Smooth muscle cell (in vitro differentiated cells): ENCODE measurements at regions not wholly inside any gene's neighbourhood (a gene's known extent, or its start where the extent isn't known, plus 50 kb on each side); places are given as distances from the start of the nearest gene placed in this dataset.

Experiments
- DNase-seq: peaks from one replicate; lab custom pipeline; 2025; ENCODE audit not compliant: unreplicated experiment; lab: John Stamatoyannopoulos, UW
- H2AFZ ChIP-seq: fragments of 200-600 bp; sonication (generic); 2 replicates; pipeline ENCODE4 v1.6.0; 2016; ENCODE audit warnings: antibody characterized with exemption, low read depth, mild to moderate bottlenecking
- H3F3A ChIP-seq: fragments of 200-600 bp; sonication (generic); 2 replicates; pipeline ENCODE4 v1.6.0; 2017; ENCODE audit warnings: antibody characterized with exemption, low read depth
- H3K27ac ChIP-seq: fragments of 200-600 bp; sonication (generic); 2 replicates; pipeline ENCODE4 v1.5.1; 2016; ENCODE audit warnings: low read depth, mild to moderate bottlenecking
- H3K27me3 ChIP-seq: fragments of 200-600 bp; sonication (generic); 2 replicates; pipeline ENCODE4 v1.6.1; 2016; ENCODE audit warnings: low read depth, mild to moderate bottlenecking
- H3K36me3 ChIP-seq: fragments of 200-600 bp; sonication (generic); 2 replicates; pipeline ENCODE4 v1.5.1; 2016; ENCODE audit warnings: low read depth
- H3K4me1 ChIP-seq: fragments of 200-600 bp; sonication (generic); 2 replicates; pipeline ENCODE4 v1.5.1; 2016; ENCODE audit warnings: low read depth
- H3K4me2 ChIP-seq: fragments of 200-600 bp; sonication (generic); 2 replicates; pipeline ENCODE4 v1.6.0; 2016; ENCODE audit warnings: mild to moderate bottlenecking
- H3K4me3 ChIP-seq: fragments of 200-600 bp; sonication (generic); 2 replicates; pipeline ENCODE4 v1.5.1; 2016; ENCODE audit warnings: mild to moderate bottlenecking
- H3K79me2 ChIP-seq: fragments of 200-600 bp; sonication (generic); 2 replicates; pipeline ENCODE4 v1.6.0; 2016; ENCODE audit warnings: low read depth, mild to moderate bottlenecking
- H3K9ac ChIP-seq: fragments of 200-600 bp; sonication (generic); 2 replicates; pipeline ENCODE4 v1.6.0; 2016; ENCODE audit warnings: low read depth
- H3K9me3 ChIP-seq: fragments of 200-600 bp; sonication (generic); replicated peaks from 2 replicates; pipeline ENCODE4 v1.5.1; 2016; ENCODE audit warnings: low read depth
- H4K20me1 ChIP-seq: fragments of 200-600 bp; sonication (generic); 2 replicates; pipeline ENCODE4 v1.6.0; 2016; ENCODE audit warnings: low read depth
- WGBS: methylation state at CpG from one replicate; pipeline ENCODE4 v1.1.7; 2016; ENCODE audit warnings: low lambda C conversion rate; 5-methylcytosine and 5-hydroxymethylcytosine counted together
- TF ChIP-seq, protein P1 (sequence below): fragments of 200-600 bp; sonication (generic); IDR thresholded peaks from 2 replicates; pipeline ENCODE4 v1.5.1; 2017; ENCODE audit warnings: borderline replicate concordance, mild to moderate bottlenecking, antibody characterized with exemption; ENCODE audit not compliant: insufficient read depth, poor library complexity, severe bottlenecking

DNA sequence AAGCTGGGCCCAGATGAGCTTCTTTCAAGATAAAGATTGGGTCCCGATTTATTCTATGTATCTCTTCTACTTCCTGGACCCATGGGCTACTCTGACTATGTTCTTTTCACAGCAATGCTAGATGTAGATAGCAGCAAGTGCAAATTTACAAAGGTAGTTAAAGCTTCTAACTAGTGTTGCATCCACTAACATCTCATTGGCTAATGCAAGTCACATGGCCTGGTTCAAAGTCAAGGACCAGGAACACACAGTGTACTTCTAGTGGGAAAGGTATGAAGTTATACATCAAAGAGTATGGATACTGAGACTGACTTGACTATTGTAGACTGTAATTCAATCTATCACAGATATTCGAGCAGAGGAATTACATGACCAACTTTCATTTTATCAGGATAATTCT, 588.8 kb downstream of the PLA2G4A start:
- Histone ChIP-seq H3K9me3 (no peaks in the 10 kb centered on the region), H3F3A (no peaks in the 10 kb centered on the region), H3K9ac (no peak overlapping the region), H3K4me3 (no peak overlapping the region), H3K4me2 (no peak overlapping the region), H3K36me3 (no peaks in the 10 kb centered on the region), H4K20me1 (no peaks in the 10 kb centered on the region), H3K27me3 (no peaks in the 10 kb centered on the region), H3K27ac (no peak overlapping the region), H3K4me1 (no peaks in the 10 kb centered on the region), H3K79me2 (no peaks in the 10 kb centered on the region), H2AFZ (no peak overlapping the region)
- TF ChIP-seq, protein P1, sequence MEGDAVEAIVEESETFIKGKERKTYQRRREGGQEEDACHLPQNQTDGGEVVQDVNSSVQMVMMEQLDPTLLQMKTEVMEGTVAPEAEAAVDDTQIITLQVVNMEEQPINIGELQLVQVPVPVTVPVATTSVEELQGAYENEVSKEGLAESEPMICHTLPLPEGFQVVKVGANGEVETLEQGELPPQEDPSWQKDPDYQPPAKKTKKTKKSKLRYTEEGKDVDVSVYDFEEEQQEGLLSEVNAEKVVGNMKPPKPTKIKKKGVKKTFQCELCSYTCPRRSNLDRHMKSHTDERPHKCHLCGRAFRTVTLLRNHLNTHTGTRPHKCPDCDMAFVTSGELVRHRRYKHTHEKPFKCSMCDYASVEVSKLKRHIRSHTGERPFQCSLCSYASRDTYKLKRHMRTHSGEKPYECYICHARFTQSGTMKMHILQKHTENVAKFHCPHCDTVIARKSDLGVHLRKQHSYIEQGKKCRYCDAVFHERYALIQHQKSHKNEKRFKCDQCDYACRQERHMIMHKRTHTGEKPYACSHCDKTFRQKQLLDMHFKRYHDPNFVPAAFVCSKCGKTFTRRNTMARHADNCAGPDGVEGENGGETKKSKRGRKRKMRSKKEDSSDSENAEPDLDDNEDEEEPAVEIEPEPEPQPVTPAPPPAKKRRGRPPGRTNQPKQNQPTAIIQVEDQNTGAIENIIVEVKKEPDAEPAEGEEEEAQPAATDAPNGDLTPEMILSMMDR, result no peak
- no peak for DNase-seq
- 73% methylated on average over 2 of the region's 2 CpGs for WGBS

DNA sequence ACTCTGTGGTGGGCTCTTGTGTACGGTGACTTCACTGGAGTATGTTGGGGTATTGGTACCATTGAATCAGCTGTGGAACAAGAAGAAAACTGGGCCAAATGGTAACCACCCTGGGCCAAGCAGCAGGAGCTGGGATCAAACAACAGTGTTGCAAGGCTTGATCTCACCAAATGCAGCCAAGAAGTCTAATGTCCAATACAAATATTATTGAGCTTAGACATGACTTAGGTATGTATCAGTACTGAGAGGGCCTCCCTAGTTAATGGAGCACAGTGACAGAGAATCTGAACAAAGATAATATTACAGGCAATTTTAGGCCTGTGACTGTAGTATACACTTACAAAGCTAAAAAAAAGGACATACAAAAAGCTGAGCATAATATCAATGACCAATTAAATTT, 604.8 kb downstream of the PLA2G4A start:
- no peak overlapping the region for H2AFZ ChIP-seq

DNA sequence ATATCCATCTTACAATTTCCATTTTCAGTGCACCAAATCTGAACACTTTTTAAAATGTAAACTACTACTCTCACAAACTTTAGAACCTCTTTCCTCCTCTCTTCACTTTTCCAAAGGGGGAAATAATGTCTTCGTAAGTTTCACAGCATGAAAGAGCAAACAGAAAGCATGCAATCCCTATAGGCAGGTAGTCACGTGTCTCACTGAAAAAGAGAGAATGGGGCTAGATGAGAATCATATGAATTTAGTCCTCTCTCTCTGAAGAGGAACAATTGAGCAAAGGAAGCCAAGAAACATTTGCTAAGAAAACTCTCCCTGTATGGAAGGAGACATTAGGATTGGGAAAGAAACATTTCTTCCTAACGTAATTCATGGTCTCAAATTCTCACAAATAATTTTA, 613.9 kb downstream of the PLA2G4A start:
- Histone ChIP-seq H3K27me3 (no peaks in the 10 kb centered on the region), H3F3A (no peaks in the 10 kb centered on the region), H3K4me2 (no peak overlapping the region), H3K4me3 (no peak overlapping the region), H4K20me1 (no peaks in the 10 kb centered on the region), H3K27ac (no peak overlapping the region), H3K36me3 (no peaks in the 10 kb centered on the region), H3K79me2 (no peaks in the 10 kb centered on the region), H3K9ac (no peak overlapping the region), H2AFZ (no peak overlapping the region), H3K9me3 (no peaks in the 10 kb centered on the region), H3K4me1 (no peaks in the 10 kb centered on the region)
- 85% methylated on average over 3 of the region's 3 CpGs for WGBS
- DNase-seq, result no peak
- TF ChIP-seq, protein P1, result no peak

More for the DNA sequence above, 604.8 kb downstream of the PLA2G4A start:
- no peak overlapping the region for H3K4me3 ChIP-seq
- no peaks in the 10 kb centered on the region for H3K27me3 ChIP-seq
- no peaks in the 10 kb centered on the region for H3K9me3 ChIP-seq
- H3K9ac ChIP-seq, result no peak overlapping the region
- H3F3A ChIP-seq, result no peaks in the 10 kb centered on the region
- H3K79me2 ChIP-seq, result no peaks in the 10 kb centered on the region
- TF ChIP-seq, protein P1, result no peak
- H3K36me3 ChIP-seq, result no peaks in the 10 kb centered on the region
- H3K4me1 ChIP-seq, result no peaks in the 10 kb centered on the region
- DNase-seq, result no peak
- 97% methylated on average over 1 of the region's 1 CpG for WGBS
- H4K20me1 ChIP-seq, result no peaks in the 10 kb centered on the region
- no peak overlapping the region for H3K27ac ChIP-seq
- H3K4me2 ChIP-seq, result no peak overlapping the region

DNA sequence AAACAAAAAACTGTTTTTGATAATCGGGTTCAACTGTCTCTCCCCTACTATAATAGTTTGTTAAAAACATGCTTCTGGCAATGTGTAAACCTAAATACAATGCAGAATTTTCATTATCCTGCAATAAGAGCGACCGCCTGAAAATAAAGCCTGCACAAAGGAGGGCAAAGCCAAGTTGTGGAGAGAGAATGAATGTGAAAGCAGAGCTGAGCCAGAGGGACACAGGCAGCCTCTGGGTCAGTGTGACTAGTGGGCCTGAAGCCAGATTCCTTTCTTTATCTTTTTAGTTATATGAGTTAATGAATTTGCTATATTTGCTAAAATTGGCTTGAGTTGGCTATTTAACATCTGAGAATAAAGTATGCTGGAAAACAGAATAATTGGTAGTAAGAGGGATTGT, 615.2 kb downstream of the PLA2G4A start:
- TF ChIP-seq, protein P1, result no peak
- H3K27me3 ChIP-seq, result no peaks in the 10 kb centered on the region
- H3K4me3 ChIP-seq, result no peak overlapping the region
- H2AFZ ChIP-seq, result no peak overlapping the region
- WGBS, result 84% methylated on average over 3 of the region's 3 CpGs
- H3K9ac ChIP-seq, result no peak overlapping the region
- H3K27ac ChIP-seq, result no peak overlapping the region
- no peaks in the 10 kb centered on the region for H3F3A ChIP-seq
- H3K4me1 ChIP-seq, result no peaks in the 10 kb centered on the region
- H4K20me1 ChIP-seq, result no peaks in the 10 kb centered on the region
- no peak for DNase-seq
- H3K4me2 ChIP-seq, result no peak overlapping the region
- H3K9me3 ChIP-seq, result no peaks in the 10 kb centered on the region
- no peaks in the 10 kb centered on the region for H3K79me2 ChIP-seq
- H3K36me3 ChIP-seq, result no peaks in the 10 kb centered on the region
